ENCODE measurements at regions not wholly inside any gene's neighbourhood (a gene's known extent, or its start where the extent isn't known, plus 50 kb on each side); places are given as distances from the start of the nearest gene placed in this dataset.

DNA sequence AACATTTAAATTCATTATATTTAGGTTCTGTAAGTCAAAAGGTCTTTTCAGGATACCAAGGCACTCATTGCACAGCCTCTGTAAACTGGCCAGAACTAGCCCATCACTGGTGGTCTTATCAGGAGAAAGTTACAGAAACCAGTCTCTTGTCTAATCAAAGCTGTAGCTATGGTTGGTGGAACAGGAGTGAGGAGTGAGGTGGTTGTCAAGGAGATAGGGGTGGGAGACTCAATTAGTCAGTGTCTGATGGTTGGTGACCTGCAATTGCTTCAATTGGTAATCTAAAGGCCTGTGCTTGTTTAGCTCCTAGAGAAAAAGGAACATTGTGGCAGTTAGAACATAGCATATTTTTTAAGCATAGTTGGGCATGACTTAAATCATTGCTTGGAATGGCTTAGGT lies 458.6 kb upstream of the CDH2 start:
- TF ChIP-seq TCF4 (CRISPR knock-in tag; IDR thresholded peaks at IDR 0.05; ENCODE audit: borderline replicate concordance) (no peak), ESRRG (CRISPR knock-in tag; IDR thresholded peaks at IDR 0.05) (no peak)
- TF ChIP-seq, protein P1, sequence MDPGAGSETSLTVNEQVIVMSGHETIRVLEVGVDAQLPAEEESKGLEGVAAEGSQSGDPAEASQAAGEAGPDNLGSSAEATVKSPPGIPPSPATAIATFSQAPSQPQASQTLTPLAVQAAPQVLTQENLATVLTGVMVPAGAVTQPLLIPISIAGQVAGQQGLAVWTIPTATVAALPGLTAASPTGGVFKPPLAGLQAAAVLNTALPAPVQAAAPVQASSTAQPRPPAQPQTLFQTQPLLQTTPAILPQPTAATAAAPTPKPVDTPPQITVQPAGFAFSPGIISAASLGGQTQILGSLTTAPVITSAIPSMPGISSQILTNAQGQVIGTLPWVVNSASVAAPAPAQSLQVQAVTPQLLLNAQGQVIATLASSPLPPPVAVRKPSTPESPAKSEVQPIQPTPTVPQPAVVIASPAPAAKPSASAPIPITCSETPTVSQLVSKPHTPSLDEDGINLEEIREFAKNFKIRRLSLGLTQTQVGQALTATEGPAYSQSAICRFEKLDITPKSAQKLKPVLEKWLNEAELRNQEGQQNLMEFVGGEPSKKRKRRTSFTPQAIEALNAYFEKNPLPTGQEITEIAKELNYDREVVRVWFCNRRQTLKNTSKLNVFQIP (CRISPR knock-in tag; IDR thresholded peaks at IDR 0.05; ENCODE audit: borderline replicate concordance, low read depth) = no peak

DNA sequence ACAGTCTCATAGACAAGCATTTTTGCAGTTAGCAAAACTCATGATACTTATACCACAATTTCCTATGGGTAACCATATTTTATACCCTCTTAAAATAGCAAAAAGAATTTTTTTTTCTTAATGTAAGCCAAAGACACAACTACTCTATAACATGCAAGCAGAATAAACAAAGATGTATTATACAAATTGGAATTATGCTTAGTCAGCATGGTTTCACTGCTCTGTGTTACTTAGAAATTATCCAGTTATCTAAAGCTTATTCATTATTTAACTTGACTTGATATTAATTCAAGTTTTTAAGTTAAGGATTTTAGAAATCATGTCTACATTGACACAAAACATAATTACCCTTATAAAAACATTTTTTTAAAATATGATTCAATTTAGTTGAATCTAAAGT lies 449.8 kb upstream of the CDH2 start:
- TF ChIP-seq CSDC2 (CRISPR knock-in tag; IDR thresholded peaks at IDR 0.05) (no peak), ZC3H10 (CRISPR knock-in tag; IDR thresholded peaks at IDR 0.05) (no peak), ZNF70 (CRISPR knock-in tag; IDR thresholded peaks at IDR 0.05) (no peak), OSR1 (CRISPR knock-in tag; IDR thresholded peaks at IDR 0.05) (no peak), PPARA (CRISPR knock-in tag; IDR thresholded peaks at IDR 0.05; ENCODE audit: borderline replicate concordance) (no peak), TOX (CRISPR knock-in tag; IDR thresholded peaks at IDR 0.05; ENCODE audit: borderline replicate concordance) (no peak), ESRRG (CRISPR knock-in tag; IDR thresholded peaks at IDR 0.05) (no peak), ARNTL (CRISPR knock-in tag; IDR thresholded peaks at IDR 0.05; ENCODE audit: borderline replicate concordance, low read depth) (no peak), ZFP30 (CRISPR knock-in tag; IDR thresholded peaks at IDR 0.05) (no peak), TCF4 (CRISPR knock-in tag; IDR thresholded peaks at IDR 0.05; ENCODE audit: borderline replicate concordance) (no peak), ISL1 (CRISPR knock-in tag; IDR thresholded peaks at IDR 0.05) (no peak), RARB (CRISPR knock-in tag; IDR thresholded peaks at IDR 0.05) (no peak)
- TF ChIP-seq, protein P2, sequence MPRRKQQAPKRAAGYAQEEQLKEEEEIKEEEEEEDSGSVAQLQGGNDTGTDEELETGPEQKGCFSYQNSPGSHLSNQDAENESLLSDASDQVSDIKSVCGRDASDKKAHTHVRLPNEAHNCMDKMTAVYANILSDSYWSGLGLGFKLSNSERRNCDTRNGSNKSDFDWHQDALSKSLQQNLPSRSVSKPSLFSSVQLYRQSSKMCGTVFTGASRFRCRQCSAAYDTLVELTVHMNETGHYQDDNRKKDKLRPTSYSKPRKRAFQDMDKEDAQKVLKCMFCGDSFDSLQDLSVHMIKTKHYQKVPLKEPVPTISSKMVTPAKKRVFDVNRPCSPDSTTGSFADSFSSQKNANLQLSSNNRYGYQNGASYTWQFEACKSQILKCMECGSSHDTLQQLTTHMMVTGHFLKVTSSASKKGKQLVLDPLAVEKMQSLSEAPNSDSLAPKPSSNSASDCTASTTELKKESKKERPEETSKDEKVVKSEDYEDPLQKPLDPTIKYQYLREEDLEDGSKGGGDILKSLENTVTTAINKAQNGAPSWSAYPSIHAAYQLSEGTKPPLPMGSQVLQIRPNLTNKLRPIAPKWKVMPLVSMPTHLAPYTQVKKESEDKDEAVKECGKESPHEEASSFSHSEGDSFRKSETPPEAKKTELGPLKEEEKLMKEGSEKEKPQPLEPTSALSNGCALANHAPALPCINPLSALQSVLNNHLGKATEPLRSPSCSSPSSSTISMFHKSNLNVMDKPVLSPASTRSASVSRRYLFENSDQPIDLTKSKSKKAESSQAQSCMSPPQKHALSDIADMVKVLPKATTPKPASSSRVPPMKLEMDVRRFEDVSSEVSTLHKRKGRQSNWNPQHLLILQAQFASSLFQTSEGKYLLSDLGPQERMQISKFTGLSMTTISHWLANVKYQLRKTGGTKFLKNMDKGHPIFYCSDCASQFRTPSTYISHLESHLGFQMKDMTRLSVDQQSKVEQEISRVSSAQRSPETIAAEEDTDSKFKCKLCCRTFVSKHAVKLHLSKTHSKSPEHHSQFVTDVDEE (CRISPR knock-in tag; IDR thresholded peaks at IDR 0.05) = no peak
- TF ChIP-seq, protein P3, sequence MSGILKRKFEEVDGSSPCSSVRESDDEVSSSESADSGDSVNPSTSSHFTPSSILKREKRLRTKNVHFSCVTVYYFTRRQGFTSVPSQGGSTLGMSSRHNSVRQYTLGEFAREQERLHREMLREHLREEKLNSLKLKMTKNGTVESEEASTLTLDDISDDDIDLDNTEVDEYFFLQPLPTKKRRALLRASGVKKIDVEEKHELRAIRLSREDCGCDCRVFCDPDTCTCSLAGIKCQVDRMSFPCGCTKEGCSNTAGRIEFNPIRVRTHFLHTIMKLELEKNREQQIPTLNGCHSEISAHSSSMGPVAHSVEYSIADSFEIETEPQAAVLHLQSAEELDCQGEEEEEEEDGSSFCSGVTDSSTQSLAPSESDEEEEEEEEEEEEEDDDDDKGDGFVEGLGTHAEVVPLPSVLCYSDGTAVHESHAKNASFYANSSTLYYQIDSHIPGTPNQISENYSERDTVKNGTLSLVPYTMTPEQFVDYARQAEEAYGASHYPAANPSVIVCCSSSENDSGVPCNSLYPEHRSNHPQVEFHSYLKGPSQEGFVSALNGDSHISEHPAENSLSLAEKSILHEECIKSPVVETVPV (CRISPR knock-in tag; IDR thresholded peaks at IDR 0.05) = no peak
- TF ChIP-seq, protein P1 (CRISPR knock-in tag; IDR thresholded peaks at IDR 0.05; ENCODE audit: borderline replicate concordance, low read depth) = no peak
- TF ChIP-seq, protein P4, sequence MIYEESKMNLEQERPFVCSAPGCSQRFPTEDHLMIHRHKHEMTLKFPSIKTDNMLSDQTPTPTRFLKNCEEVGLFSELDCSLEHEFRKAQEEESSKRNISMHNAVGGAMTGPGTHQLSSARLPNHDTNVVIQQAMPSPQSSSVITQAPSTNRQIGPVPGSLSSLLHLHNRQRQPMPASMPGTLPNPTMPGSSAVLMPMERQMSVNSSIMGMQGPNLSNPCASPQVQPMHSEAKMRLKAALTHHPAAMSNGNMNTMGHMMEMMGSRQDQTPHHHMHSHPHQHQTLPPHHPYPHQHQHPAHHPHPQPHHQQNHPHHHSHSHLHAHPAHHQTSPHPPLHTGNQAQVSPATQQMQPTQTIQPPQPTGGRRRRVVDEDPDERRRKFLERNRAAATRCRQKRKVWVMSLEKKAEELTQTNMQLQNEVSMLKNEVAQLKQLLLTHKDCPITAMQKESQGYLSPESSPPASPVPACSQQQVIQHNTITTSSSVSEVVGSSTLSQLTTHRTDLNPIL (CRISPR knock-in tag; IDR thresholded peaks at IDR 0.05; ENCODE audit: low read depth) = no peak
- TF ChIP-seq, protein P5, sequence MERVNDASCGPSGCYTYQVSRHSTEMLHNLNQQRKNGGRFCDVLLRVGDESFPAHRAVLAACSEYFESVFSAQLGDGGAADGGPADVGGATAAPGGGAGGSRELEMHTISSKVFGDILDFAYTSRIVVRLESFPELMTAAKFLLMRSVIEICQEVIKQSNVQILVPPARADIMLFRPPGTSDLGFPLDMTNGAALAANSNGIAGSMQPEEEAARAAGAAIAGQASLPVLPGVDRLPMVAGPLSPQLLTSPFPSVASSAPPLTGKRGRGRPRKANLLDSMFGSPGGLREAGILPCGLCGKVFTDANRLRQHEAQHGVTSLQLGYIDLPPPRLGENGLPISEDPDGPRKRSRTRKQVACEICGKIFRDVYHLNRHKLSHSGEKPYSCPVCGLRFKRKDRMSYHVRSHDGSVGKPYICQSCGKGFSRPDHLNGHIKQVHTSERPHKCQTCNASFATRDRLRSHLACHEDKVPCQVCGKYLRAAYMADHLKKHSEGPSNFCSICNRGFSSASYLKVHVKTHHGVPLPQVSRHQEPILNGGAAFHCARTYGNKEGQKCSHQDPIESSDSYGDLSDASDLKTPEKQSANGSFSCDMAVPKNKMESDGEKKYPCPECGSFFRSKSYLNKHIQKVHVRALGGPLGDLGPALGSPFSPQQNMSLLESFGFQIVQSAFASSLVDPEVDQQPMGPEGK (CRISPR knock-in tag; IDR thresholded peaks at IDR 0.05; ENCODE audit: borderline replicate concordance) = no peak

More for the DNA sequence above, 458.6 kb upstream of the CDH2 start:
- no peak for ATAC-seq

DNA sequence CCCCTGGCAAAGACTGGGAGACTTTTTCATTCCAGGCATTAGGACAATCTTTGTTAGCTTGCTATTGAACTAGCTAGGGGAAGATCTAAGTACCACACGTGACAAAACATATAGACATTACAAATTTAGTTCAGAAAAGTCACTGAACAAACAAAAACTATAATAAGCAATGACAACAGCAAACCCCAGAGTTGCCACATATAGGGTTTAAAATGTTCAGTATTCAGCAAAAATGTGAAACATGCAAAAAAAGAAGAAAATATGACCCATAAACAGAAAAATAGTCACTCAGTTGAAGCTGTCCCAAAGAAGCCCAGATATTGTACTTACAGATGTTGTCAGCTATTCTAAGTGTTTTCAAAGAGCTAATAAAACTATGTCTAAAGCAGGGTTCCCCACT lies 431.1 kb upstream of the CDH2 start:
- TF ChIP-seq TCF4 (CRISPR knock-in tag; IDR thresholded peaks at IDR 0.05; ENCODE audit: borderline replicate concordance) (no peak), ZC3H10 (CRISPR knock-in tag; IDR thresholded peaks at IDR 0.05) (no peak), RARB (CRISPR knock-in tag; IDR thresholded peaks at IDR 0.05) (no peak), ZFP3 (CRISPR knock-in tag; IDR thresholded peaks at IDR 0.05) (no peak), TOX (CRISPR knock-in tag; IDR thresholded peaks at IDR 0.05; ENCODE audit: borderline replicate concordance) (no peak), CSDC2 (CRISPR knock-in tag; IDR thresholded peaks at IDR 0.05) (no peak), ZNF70 (CRISPR knock-in tag; IDR thresholded peaks at IDR 0.05) (no peak), ZNF565 (CRISPR knock-in tag; conservative IDR thresholded peaks at IDR 0.05; ENCODE audit: low read depth) (no peak), ISL1 (CRISPR knock-in tag; IDR thresholded peaks at IDR 0.05) (no peak), ESRRG (CRISPR knock-in tag; IDR thresholded peaks at IDR 0.05) (no peak)
- TF ChIP-seq, protein P4 (CRISPR knock-in tag; IDR thresholded peaks at IDR 0.05; ENCODE audit: low read depth) = no peak
- TF ChIP-seq, protein P2 (CRISPR knock-in tag; IDR thresholded peaks at IDR 0.05) = no peak
- no peak for ATAC-seq

More for the DNA sequence above, 449.8 kb upstream of the CDH2 start:
- ATAC-seq = no peak

Measured in SK-N-SH treated with all-trans-retinoic acid at 6 μM for 48 hours (cell line).